ENCODE measurements at regions not wholly inside any gene's neighbourhood (a gene's known extent, or its start where the extent isn't known, plus 50 kb on each side); places are given as distances from the start of the nearest gene placed in this dataset.
A peak's percentile ranks its signal among the peaks of the same experiment; 100 is the strongest.

GRCh38 chr2:221051162-221051561, 520.9 kb downstream of the EPHA4 start:
- Histone ChIP-seq H3K27me3 (ENCODE audit: insufficient read depth, low read length) (no peaks in the 10 kb centered on the region), H4K20me1 (ENCODE audit: insufficient read depth, low read length) (no peaks in the 10 kb centered on the region), H3K4me1 (ENCODE audit: insufficient read depth, low read length) (no peaks in the 10 kb centered on the region), H3K9me3 (ENCODE audit: insufficient read depth, low read depth, low read length) (no peaks in the 10 kb centered on the region), H3K9ac (ENCODE audit: low read length) (no peak overlapping the region), H3K4me2 (ENCODE audit: low read length) (no peak overlapping the region), H3K36me3 (ENCODE audit: insufficient read depth, low read length) (no peaks in the 10 kb centered on the region), H3K27ac (ENCODE audit: low read depth, low read length) (no peak overlapping the region), H3K79me2 (ENCODE audit: insufficient read depth, low read length) (no peaks in the 10 kb centered on the region), H2AFZ (ENCODE audit: low read depth, low read length) (no peak overlapping the region), H3K4me3 (ENCODE audit: insufficient read depth, low read depth, low read length) (no peak overlapping the region)
- Mint-ChIP-seq H3K9me3 (ENCODE audit: unreplicated experiment) (peaks cover under 1% of the 10 kb centered on the region), H3K27me3 (ENCODE audit: low read depth, unreplicated experiment) (peaks cover 7% of the 10 kb centered on the region), H3K4me3 (ENCODE audit: unreplicated experiment) (no peak overlapping the region), H3K4me1 (ENCODE audit: low read depth, unreplicated experiment) (no peaks in the 10 kb centered on the region), H3K27ac (ENCODE audit: unreplicated experiment) (no peak overlapping the region), H3K36me3 (ENCODE audit: low read depth, unreplicated experiment) (no peaks in the 10 kb centered on the region)
- FAIRE-seq, result no peak
- no peak for DNase-seq (ENCODE audit: low read depth)
- TF ChIP-seq EZH2 (IDR thresholded peaks at IDR 0.05; ENCODE audit: insufficient read depth, low read length), result no peak
- no peak for TF ChIP-seq CTCF (IDR thresholded peaks at IDR 0.05; ENCODE audit: insufficient read depth, low read depth, low read length)

GRCh38 chr2:221060376-221060775, 511.7 kb downstream of the EPHA4 start:
- no peak for TF ChIP-seq EZH2 (IDR thresholded peaks at IDR 0.05; ENCODE audit: insufficient read depth, low read length)
- DNase-seq (ENCODE audit: low read depth), result peak; percentile 85
- no peak overlapping the region for H3K27ac ChIP-seq (ENCODE audit: low read depth, low read length)

GRCh38 chr2:221063568-221063967, 508.5 kb downstream of the EPHA4 start:
- Histone ChIP-seq H3K9me3 (ENCODE audit: insufficient read depth, low read depth, low read length) (no peaks in the 10 kb centered on the region), H2AFZ (ENCODE audit: low read depth, low read length) (no peak overlapping the region), H3K27ac (ENCODE audit: low read depth, low read length) (no peak overlapping the region), H3K4me1 (ENCODE audit: insufficient read depth, low read length) (no peaks in the 10 kb centered on the region), H4K20me1 (ENCODE audit: insufficient read depth, low read length) (no peaks in the 10 kb centered on the region), H3K27me3 (ENCODE audit: insufficient read depth, low read length) (no peaks in the 10 kb centered on the region), H3K4me3 (ENCODE audit: insufficient read depth, low read depth, low read length) (no peak overlapping the region), H3K9ac (ENCODE audit: low read length) (no peak overlapping the region), H3K79me2 (ENCODE audit: insufficient read depth, low read length) (no peaks in the 10 kb centered on the region), H3K36me3 (ENCODE audit: insufficient read depth, low read length) (no peaks in the 10 kb centered on the region), H3K4me2 (ENCODE audit: low read length) (no peak overlapping the region)
- TF ChIP-seq CTCF (IDR thresholded peaks at IDR 0.05; ENCODE audit: insufficient read depth, low read depth, low read length) (no peak), EZH2 (IDR thresholded peaks at IDR 0.05; ENCODE audit: insufficient read depth, low read length) (no peak)
- Mint-ChIP-seq H3K27ac (ENCODE audit: unreplicated experiment) (no peak overlapping the region), H3K27me3 (ENCODE audit: low read depth, unreplicated experiment) (no peaks in the 10 kb centered on the region), H3K9me3 (ENCODE audit: unreplicated experiment) (no peaks in the 10 kb centered on the region), H3K36me3 (ENCODE audit: low read depth, unreplicated experiment) (no peaks in the 10 kb centered on the region), H3K4me1 (ENCODE audit: low read depth, unreplicated experiment) (peaks cover 13% of the 10 kb centered on the region), H3K4me3 (ENCODE audit: unreplicated experiment) (no peak overlapping the region)
- FAIRE-seq (no peak), DNase-seq (ENCODE audit: low read depth) (no peak)

More at GRCh38 chr2:221060376-221060775, 511.7 kb downstream of the EPHA4 start:
- H4K20me1 ChIP-seq (ENCODE audit: insufficient read depth, low read length), result no peaks in the 10 kb centered on the region
- no peak overlapping the region for H3K4me2 ChIP-seq (ENCODE audit: low read length)
- FAIRE-seq, result no peak
- Mint-ChIP-seq H3K27ac (ENCODE audit: unreplicated experiment) (peak overlapping the region; percentile 55), H3K9me3 (ENCODE audit: unreplicated experiment) (peaks cover 5% of the 10 kb centered on the region), H3K27me3 (ENCODE audit: low read depth, unreplicated experiment) (no peaks in the 10 kb centered on the region), H3K4me1 (ENCODE audit: low read depth, unreplicated experiment) (peaks cover 13% of the 10 kb centered on the region), H3K36me3 (ENCODE audit: low read depth, unreplicated experiment) (no peaks in the 10 kb centered on the region), H3K4me3 (ENCODE audit: unreplicated experiment) (no peak overlapping the region)
- H2AFZ ChIP-seq (ENCODE audit: low read depth, low read length), result no peak overlapping the region
- H3K36me3 ChIP-seq (ENCODE audit: insufficient read depth, low read length), result no peaks in the 10 kb centered on the region
- H3K9ac ChIP-seq (ENCODE audit: low read length), result no peak overlapping the region
- no peaks in the 10 kb centered on the region for H3K79me2 ChIP-seq (ENCODE audit: insufficient read depth, low read length)
- H3K4me1 ChIP-seq (ENCODE audit: insufficient read depth, low read length), result no peaks in the 10 kb centered on the region
- no peak overlapping the region for H3K4me3 ChIP-seq (ENCODE audit: insufficient read depth, low read depth, low read length)
- no peaks in the 10 kb centered on the region for H3K27me3 ChIP-seq (ENCODE audit: insufficient read depth, low read length)
- no peaks in the 10 kb centered on the region for H3K9me3 ChIP-seq (ENCODE audit: insufficient read depth, low read depth, low read length)
